HL-60 (cell line): ENCODE measurements at regions not wholly inside any gene's neighbourhood (a gene's known extent, or its start where the extent isn't known, plus 50 kb on each side); places are given as distances from the start of the nearest gene placed in this dataset.

Experiments
- DNase-seq, 2 experiments: peaks; one replicate each; pipeline ENCODE4 v3.0.0-alpha.2; 2010 to 2020; ENCODE audit warnings: low read depth in 1 of 2, low spot score in 1 of 2
- H3K27ac ChIP-seq: fragments of 250-450 bp; sonication (Bioruptor Pico); replicated peaks from 2 replicates; pipeline ENCODE4 v1.5.1; 2020; ENCODE audit warnings: mild to moderate bottlenecking, moderate library complexity
- H3K27me3 ChIP-seq: fragments of 250-450 bp; sonication (Bioruptor Pico); 2 replicates; pipeline ENCODE4 v1.5.1; 2021; ENCODE audit warnings: mild to moderate bottlenecking, moderate library complexity; ENCODE audit not compliant: insufficient read depth, poor library complexity, severe bottlenecking
- H3K4me3 ChIP-seq: replicated peaks from 2 replicates; pipeline ENCODE4 v1.5.1; 2011; ENCODE audit warnings: mild to moderate bottlenecking, control low read depth, low read length; ENCODE audit not compliant: insufficient read depth
- GABPA ChIP-seq: IDR thresholded peaks from 2 replicates; pipeline ENCODE4 v1.6.1; 2012; ENCODE audit warnings: low read depth
- POLR2AphosphoS5 ChIP-seq: IDR thresholded peaks from 2 replicates; pipeline ENCODE4 v1.6.1; 2012; ENCODE audit warnings: low read depth
- SPI1 ChIP-seq: IDR thresholded peaks from 2 replicates; pipeline ENCODE4 v1.6.1; 2012; ENCODE audit warnings: low read depth, mild to moderate bottlenecking, borderline replicate concordance
- TF ChIP-seq, protein P1 (sequence below): IDR thresholded peaks from 2 replicates; pipeline ENCODE4 v1.6.1; 2012; ENCODE audit warnings: low read depth; ENCODE audit not compliant: insufficient replicate concordance
- TF ChIP-seq, protein P2 (sequence below): IDR thresholded peaks from one replicate; pipeline ENCODE4 v1.5.1; 2011; ENCODE audit warnings: low read length, control low read depth, inconsistent platforms; ENCODE audit not compliant: insufficient read depth

DNA sequence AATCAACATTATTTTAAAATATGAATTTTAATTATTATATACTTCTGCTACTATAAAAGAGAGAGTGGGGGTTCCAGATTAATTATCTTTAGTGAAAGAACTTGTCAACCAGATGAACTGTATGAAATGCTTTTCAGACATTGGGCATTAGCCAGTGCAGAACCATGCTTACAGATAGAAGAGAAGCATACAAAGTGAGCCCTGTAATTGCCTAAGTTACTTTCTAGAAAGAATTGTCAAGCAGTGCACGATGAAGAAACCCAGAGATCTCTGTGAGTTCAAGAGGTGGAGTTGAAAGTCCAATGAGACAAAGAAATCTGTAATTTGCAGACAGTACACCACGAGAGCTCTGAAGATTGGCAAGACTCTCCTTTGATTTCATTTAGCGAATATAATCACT is 166.7 kb downstream of the CDC14C start:
- Histone ChIP-seq H3K27ac (no peak overlapping the region), H3K4me3 (no peak overlapping the region), H3K27me3 (no peaks in the 10 kb centered on the region)
- DNase-seq = no peak
- TF ChIP-seq SPI1 = no peak
- no peak for TF ChIP-seq GABPA
- no peak for TF ChIP-seq POLR2AphosphoS5
- TF ChIP-seq, protein P1, sequence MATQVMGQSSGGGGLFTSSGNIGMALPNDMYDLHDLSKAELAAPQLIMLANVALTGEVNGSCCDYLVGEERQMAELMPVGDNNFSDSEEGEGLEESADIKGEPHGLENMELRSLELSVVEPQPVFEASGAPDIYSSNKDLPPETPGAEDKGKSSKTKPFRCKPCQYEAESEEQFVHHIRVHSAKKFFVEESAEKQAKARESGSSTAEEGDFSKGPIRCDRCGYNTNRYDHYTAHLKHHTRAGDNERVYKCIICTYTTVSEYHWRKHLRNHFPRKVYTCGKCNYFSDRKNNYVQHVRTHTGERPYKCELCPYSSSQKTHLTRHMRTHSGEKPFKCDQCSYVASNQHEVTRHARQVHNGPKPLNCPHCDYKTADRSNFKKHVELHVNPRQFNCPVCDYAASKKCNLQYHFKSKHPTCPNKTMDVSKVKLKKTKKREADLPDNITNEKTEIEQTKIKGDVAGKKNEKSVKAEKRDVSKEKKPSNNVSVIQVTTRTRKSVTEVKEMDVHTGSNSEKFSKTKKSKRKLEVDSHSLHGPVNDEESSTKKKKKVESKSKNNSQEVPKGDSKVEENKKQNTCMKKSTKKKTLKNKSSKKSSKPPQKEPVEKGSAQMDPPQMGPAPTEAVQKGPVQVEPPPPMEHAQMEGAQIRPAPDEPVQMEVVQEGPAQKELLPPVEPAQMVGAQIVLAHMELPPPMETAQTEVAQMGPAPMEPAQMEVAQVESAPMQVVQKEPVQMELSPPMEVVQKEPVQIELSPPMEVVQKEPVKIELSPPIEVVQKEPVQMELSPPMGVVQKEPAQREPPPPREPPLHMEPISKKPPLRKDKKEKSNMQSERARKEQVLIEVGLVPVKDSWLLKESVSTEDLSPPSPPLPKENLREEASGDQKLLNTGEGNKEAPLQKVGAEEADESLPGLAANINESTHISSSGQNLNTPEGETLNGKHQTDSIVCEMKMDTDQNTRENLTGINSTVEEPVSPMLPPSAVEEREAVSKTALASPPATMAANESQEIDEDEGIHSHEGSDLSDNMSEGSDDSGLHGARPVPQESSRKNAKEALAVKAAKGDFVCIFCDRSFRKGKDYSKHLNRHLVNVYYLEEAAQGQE = no peak
- TF ChIP-seq, protein P2, sequence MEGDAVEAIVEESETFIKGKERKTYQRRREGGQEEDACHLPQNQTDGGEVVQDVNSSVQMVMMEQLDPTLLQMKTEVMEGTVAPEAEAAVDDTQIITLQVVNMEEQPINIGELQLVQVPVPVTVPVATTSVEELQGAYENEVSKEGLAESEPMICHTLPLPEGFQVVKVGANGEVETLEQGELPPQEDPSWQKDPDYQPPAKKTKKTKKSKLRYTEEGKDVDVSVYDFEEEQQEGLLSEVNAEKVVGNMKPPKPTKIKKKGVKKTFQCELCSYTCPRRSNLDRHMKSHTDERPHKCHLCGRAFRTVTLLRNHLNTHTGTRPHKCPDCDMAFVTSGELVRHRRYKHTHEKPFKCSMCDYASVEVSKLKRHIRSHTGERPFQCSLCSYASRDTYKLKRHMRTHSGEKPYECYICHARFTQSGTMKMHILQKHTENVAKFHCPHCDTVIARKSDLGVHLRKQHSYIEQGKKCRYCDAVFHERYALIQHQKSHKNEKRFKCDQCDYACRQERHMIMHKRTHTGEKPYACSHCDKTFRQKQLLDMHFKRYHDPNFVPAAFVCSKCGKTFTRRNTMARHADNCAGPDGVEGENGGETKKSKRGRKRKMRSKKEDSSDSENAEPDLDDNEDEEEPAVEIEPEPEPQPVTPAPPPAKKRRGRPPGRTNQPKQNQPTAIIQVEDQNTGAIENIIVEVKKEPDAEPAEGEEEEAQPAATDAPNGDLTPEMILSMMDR = no peak

DNA sequence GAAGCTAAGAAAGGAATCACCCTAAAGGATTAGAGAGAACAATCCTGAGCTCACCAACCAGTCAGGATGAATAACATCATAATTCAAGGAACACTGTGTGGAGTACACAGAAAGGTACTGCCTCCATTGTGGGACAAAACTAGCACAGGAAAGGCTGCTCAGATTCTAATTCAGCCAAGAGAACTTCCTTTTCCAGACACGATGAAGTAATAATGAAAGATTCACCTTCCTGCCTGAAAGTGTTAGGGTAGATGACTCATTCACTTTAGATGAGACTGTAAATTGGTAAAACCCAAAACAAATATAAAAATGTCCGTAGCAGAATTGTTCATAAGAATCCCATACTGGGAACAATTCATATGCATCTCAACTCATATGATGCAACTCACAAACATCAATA is 167.2 kb downstream of the CDC14C start:
- Histone ChIP-seq H3K27ac (no peak overlapping the region), H3K4me3 (no peak overlapping the region), H3K27me3 (no peaks in the 10 kb centered on the region)
- DNase-seq = no peak
- TF ChIP-seq, protein P1 = no peak
- TF ChIP-seq POLR2AphosphoS5 (no peak), GABPA (no peak), SPI1 (no peak)
- TF ChIP-seq, protein P2 = no peak

DNA sequence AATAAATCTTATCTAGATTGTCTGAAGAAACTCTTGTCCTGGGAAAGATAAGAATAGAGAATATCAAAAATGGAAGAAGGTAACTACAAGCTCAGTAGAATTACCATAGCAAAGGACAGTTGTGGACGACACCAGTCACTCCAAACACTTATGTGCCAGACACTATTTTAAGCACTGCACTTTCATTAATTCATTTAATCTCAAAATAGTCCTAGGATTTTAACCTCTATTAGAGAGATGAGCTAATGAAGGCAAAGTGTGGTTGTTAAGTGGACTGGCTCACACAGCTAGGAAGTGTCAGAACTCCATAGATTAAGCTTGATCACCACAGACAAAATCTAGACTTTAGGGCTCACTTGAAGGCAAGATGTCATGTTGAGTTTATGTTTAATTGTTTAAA is 168.9 kb downstream of the CDC14C start:
- no peak overlapping the region for H3K27ac ChIP-seq
- no peak for DNase-seq
- H3K4me3 ChIP-seq = no peak overlapping the region
- H3K27me3 ChIP-seq = no peaks in the 10 kb centered on the region
- TF ChIP-seq, protein P2 = no peak
- TF ChIP-seq GABPA (no peak), POLR2AphosphoS5 (no peak), SPI1 (no peak)
- TF ChIP-seq, protein P1 = no peak
